ENCODE measurements at regions not wholly inside any gene's neighbourhood (a gene's known extent, or its start where the extent isn't known, plus 50 kb on each side); places are given as distances from the start of the nearest gene placed in this dataset.

DNA sequence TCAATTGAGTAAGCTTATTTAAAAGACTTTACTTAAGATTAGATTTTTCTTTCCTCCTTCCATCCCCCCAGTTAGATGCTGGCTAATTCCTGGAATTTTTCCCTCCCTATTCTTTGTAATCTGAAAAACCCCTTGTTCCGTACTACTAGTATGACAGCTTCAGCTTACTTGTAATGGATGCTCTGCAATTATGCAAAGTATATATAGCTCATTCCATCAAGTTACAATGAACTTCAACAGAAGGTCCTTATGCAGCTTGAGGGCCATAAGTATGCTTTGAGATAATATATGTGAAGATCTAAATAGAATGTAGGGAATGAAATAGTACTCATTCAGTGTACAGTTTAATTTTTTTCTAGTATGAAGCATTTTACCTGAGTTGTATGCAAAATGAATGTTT, 398.3 kb upstream of the NAALADL2 start:
- Histone ChIP-seq H2AFZ (ENCODE audit: low read length) (no peak overlapping the region), H3K4me2 (ENCODE audit: low read length) (no peak overlapping the region), H3K4me1 (ENCODE audit: insufficient read depth, low read length, poor library complexity, severe bottlenecking) (no peaks in the 10 kb centered on the region), H3K36me3 (ENCODE audit: insufficient read depth, low read length) (no peaks in the 10 kb centered on the region), H3K79me2 (ENCODE audit: insufficient read depth, low read depth, low read length) (no peaks in the 10 kb centered on the region), H3K27ac (ENCODE audit: low read depth, low read length, poor library complexity, severe bottlenecking) (no peak overlapping the region), H3K4me3 (ENCODE audit: low read depth, low read length, poor library complexity, severe bottlenecking) (no peak overlapping the region), H3K9me2 (ENCODE audit: insufficient read depth, low read length) (no peaks in the 10 kb centered on the region), H3K9me3 (ENCODE audit: low read length) (no peaks in the 10 kb centered on the region), H4K20me1 (ENCODE audit: insufficient read depth, low read length) (no peaks in the 10 kb centered on the region)
- intact Hi-C loops (cut with micrococcal nuclease; ENCODE audit: unreplicated experiment): no loop called here
- no peak for DNase-seq (ENCODE audit: low spot score)
- no TSS peak for BruUV-seq (replicated peaks)
- CTCF ChIA-PET (ENCODE audit: unreplicated experiment): no interaction called here
- TF ChIP-seq CTCF (conservative IDR thresholded peaks at IDR 0.05; ENCODE audit: low read length) (no peak), EZH2phosphoT487 (IDR thresholded peaks at IDR 0.05; ENCODE audit: borderline replicate concordance, low read depth, low read length) (no peak)
- POLR2A ChIA-PET: no interaction called here

- POLR2A ChIA-PET: interaction anchor here (0.9 kb wide), 1 partner anchor 24 kb away, joined by 3 read pairs; no protein-coding TSS in a partner anchor
- no peak for DNase-seq (ENCODE audit: low spot score)
- no peak overlapping the region for H3K4me2 ChIP-seq (ENCODE audit: low read length)
- H4K20me1 ChIP-seq (ENCODE audit: insufficient read depth, low read length): no peaks in the 10 kb centered on the region
- H3K27ac ChIP-seq (ENCODE audit: low read depth, low read length, poor library complexity, severe bottlenecking): no peak overlapping the region
- no peaks in the 10 kb centered on the region for H3K9me3 ChIP-seq (ENCODE audit: low read length)
- no peak for TF ChIP-seq EZH2phosphoT487 (IDR thresholded peaks at IDR 0.05; ENCODE audit: borderline replicate concordance, low read depth, low read length)
- TF ChIP-seq CTCF (conservative IDR thresholded peaks at IDR 0.05; ENCODE audit: low read length): no peak
- no TSS peak for BruUV-seq (replicated peaks)
- no peaks in the 10 kb centered on the region for H3K4me1 ChIP-seq (ENCODE audit: insufficient read depth, low read length, poor library complexity, severe bottlenecking)
- no peaks in the 10 kb centered on the region for H3K9me2 ChIP-seq (ENCODE audit: insufficient read depth, low read length)
- no peaks in the 10 kb centered on the region for H3K79me2 ChIP-seq (ENCODE audit: insufficient read depth, low read depth, low read length)
- no peak overlapping the region for H2AFZ ChIP-seq (ENCODE audit: low read length)
- CTCF ChIA-PET (ENCODE audit: unreplicated experiment): no interaction called here
- no peak overlapping the region for H3K4me3 ChIP-seq (ENCODE audit: low read depth, low read length, poor library complexity, severe bottlenecking)
- intact Hi-C loops (cut with micrococcal nuclease; ENCODE audit: unreplicated experiment): no loop called here
- no peaks in the 10 kb centered on the region for H3K36me3 ChIP-seq (ENCODE audit: insufficient read depth, low read length)
Observed at GRCh38 chr3:174462916-174463315, 396.2 kb upstream of the NAALADL2 start.

DNA sequence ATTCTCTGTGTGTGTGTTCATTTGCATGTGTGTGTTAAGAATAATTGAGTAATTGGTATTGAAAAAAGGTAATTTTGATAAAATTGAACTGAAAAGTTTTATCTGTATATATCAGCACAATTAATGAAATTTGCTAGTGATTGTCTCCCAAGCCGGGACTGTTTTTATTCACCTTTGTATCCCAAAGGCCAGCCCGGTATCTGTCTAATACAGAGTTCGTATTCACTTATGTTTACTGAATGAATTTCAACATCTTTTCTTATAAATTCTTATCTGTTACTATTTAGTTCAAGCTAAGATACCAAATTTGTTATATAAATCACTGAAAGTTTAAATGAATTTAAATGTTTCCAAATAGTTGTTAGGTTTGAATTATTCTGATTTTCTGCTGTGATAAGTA, 394.0 kb upstream of the NAALADL2 start:
- no TSS peak for BruUV-seq (replicated peaks)
- TF ChIP-seq EZH2phosphoT487 (IDR thresholded peaks at IDR 0.05; ENCODE audit: borderline replicate concordance, low read depth, low read length) (no peak), CTCF (conservative IDR thresholded peaks at IDR 0.05; ENCODE audit: low read length) (no peak)
- H4K20me1 ChIP-seq (ENCODE audit: insufficient read depth, low read length): no peaks in the 10 kb centered on the region

More for the DNA sequence above, 394.0 kb upstream of the NAALADL2 start:
- no peak overlapping the region for H2AFZ ChIP-seq (ENCODE audit: low read length)
- H3K4me3 ChIP-seq (ENCODE audit: low read depth, low read length, poor library complexity, severe bottlenecking): no peak overlapping the region
- no peaks in the 10 kb centered on the region for H3K36me3 ChIP-seq (ENCODE audit: insufficient read depth, low read length)
- no peaks in the 10 kb centered on the region for H3K4me1 ChIP-seq (ENCODE audit: insufficient read depth, low read length, poor library complexity, severe bottlenecking)
- no peak overlapping the region for H3K4me2 ChIP-seq (ENCODE audit: low read length)
- ChIA-PET CTCF (ENCODE audit: unreplicated experiment) (no interaction called here), POLR2A (no interaction called here)
- no peak overlapping the region for H3K27ac ChIP-seq (ENCODE audit: low read depth, low read length, poor library complexity, severe bottlenecking)
- H3K79me2 ChIP-seq (ENCODE audit: insufficient read depth, low read depth, low read length): no peaks in the 10 kb centered on the region
- no peaks in the 10 kb centered on the region for H3K9me3 ChIP-seq (ENCODE audit: low read length)
- intact Hi-C loops (cut with micrococcal nuclease; ENCODE audit: unreplicated experiment): no loop called here
- H3K9me2 ChIP-seq (ENCODE audit: insufficient read depth, low read length): no peaks in the 10 kb centered on the region
- no peak for DNase-seq (ENCODE audit: low spot score)
